ENCODE measurements at regions not wholly inside any gene's neighbourhood (a gene's known extent, or its start where the extent isn't known, plus 50 kb on each side); places are given as distances from the start of the nearest gene placed in this dataset.

DNA sequence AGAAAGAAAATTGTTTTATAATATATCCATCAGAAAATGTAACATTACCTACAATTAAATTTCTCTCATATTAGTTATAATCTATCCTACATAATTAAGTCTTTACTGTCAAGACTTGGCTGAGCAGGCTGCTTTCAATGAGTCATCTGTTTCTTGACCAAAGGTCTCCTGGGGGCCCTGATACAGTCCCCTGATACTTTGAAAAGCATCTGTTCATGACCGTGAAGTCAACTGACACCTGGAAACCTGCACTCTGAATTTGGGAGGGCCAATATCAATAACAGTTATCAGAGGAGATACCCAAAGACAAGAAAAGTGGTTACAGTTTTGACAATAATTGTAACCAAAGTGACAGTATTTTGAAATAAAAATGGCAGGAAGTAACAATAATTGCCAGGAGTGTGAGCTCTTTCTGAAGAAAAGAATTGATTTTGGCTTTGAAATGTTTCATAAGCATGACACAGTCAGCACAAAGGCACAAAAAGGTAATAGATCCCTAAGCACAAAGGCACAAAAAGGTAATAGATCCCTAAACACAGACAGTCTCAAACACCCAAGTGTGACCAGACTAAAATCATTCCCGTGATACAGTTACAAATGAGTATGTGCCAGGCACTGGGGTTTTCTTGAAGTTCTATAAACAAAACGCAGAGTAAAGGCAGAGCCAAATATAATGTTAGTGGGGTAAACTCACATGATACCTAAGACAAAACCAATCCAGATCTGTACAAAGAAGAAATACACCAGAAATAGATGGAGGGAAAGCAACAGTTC, 260.7 kb downstream of the PLOD2 start:
- TF ChIP-seq, protein P1, sequence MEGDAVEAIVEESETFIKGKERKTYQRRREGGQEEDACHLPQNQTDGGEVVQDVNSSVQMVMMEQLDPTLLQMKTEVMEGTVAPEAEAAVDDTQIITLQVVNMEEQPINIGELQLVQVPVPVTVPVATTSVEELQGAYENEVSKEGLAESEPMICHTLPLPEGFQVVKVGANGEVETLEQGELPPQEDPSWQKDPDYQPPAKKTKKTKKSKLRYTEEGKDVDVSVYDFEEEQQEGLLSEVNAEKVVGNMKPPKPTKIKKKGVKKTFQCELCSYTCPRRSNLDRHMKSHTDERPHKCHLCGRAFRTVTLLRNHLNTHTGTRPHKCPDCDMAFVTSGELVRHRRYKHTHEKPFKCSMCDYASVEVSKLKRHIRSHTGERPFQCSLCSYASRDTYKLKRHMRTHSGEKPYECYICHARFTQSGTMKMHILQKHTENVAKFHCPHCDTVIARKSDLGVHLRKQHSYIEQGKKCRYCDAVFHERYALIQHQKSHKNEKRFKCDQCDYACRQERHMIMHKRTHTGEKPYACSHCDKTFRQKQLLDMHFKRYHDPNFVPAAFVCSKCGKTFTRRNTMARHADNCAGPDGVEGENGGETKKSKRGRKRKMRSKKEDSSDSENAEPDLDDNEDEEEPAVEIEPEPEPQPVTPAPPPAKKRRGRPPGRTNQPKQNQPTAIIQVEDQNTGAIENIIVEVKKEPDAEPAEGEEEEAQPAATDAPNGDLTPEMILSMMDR (IDR thresholded peaks at IDR 0.05; ENCODE audit: unreplicated experiment): no peak
- intact Hi-C loops (cut with micrococcal nuclease): no loop called here
- no peak for DNase-seq (ENCODE audit: unreplicated experiment)
- no peak overlapping the region for H3K27ac Mint-ChIP-seq (ENCODE audit: low read depth, unreplicated experiment)
- ChIA-PET POLR2A (no interaction called here), CTCF (no interaction called here)
- no peak overlapping the region for H3K4me3 Mint-ChIP-seq (ENCODE audit: unreplicated experiment)
- no peaks in the 10 kb centered on the region for H3K36me3 Mint-ChIP-seq (ENCODE audit: insufficient read depth, unreplicated experiment)
- H3K4me1 Mint-ChIP-seq (ENCODE audit: insufficient read depth, unreplicated experiment): no peaks in the 10 kb centered on the region
- H3K9me3 Mint-ChIP-seq (ENCODE audit: unreplicated experiment): no peaks in the 10 kb centered on the region
- H3K27me3 Mint-ChIP-seq (ENCODE audit: insufficient read depth, unreplicated experiment): peaks cover 14% of the 10 kb centered on the region
- no TSS peak for BruUV-seq (replicated peaks)

DNA sequence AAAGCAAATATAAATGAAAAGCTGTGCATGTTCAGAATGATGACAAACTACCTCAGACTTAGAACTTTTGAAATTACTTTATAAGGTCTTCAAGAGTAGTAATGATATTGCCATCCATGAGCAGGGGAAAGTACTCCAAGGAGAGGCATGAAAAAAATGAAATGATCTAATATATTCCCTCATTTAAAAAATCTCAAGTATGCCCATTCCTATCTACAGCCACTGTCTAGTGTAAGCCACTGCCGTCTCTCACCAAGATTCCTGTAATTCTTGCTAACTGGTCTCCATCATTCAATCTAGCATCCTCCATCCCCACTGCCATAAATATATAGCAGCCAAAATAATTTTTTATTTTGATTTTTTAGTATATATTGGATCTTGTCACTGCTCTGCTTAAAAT, 258.8 kb downstream of the PLOD2 start:
- H3K9me3 Mint-ChIP-seq (ENCODE audit: unreplicated experiment): no peaks in the 10 kb centered on the region
- TF ChIP-seq, protein P1 (IDR thresholded peaks at IDR 0.05; ENCODE audit: unreplicated experiment): no peak
- no peak for DNase-seq (ENCODE audit: unreplicated experiment)
- no peaks in the 10 kb centered on the region for H3K4me1 Mint-ChIP-seq (ENCODE audit: insufficient read depth, unreplicated experiment)
- no peak overlapping the region for H3K27ac Mint-ChIP-seq (ENCODE audit: low read depth, unreplicated experiment)
- POLR2A ChIA-PET: no interaction called here
- CTCF ChIA-PET: no interaction called here
- no peak overlapping the region for H3K4me3 Mint-ChIP-seq (ENCODE audit: unreplicated experiment)
- H3K27me3 Mint-ChIP-seq (ENCODE audit: insufficient read depth, unreplicated experiment): peaks cover under 1% of the 10 kb centered on the region
- intact Hi-C loops (cut with micrococcal nuclease): no loop called here
- no peaks in the 10 kb centered on the region for H3K36me3 Mint-ChIP-seq (ENCODE audit: insufficient read depth, unreplicated experiment)
- BruUV-seq (replicated peaks): no TSS peak

DNA sequence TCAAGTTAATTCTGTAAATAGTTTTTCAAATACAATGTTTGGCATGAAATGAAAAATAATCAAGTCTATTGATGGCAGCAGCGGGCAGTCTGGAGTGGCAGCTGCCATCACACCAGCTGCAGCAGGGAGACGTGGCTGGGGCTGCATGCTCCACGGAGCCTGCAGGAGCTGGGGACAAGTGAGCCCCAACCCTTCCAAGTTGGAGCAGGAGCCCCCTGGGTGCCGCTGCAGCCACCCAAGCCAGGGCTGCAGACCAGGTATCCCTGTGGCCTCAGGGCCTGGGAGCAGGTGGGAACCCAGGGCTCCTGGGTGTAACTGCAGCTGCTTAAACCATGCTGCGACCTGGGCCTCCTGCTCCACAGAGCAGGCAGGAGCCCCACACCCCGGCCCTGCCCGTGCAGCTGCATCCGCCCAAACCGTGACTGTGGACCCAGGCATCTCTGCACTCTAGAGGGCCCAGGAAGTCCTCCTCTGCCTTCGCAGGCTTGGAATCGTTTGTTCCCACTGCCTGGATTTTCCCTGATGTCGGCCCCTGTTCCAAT, 257.4 kb downstream of the PLOD2 start:
- ChIA-PET CTCF (no interaction called here), POLR2A (no interaction called here)
- no peaks in the 10 kb centered on the region for H3K27me3 Mint-ChIP-seq (ENCODE audit: insufficient read depth, unreplicated experiment)
- no peak for DNase-seq (ENCODE audit: unreplicated experiment)
- H3K36me3 Mint-ChIP-seq (ENCODE audit: insufficient read depth, unreplicated experiment): no peaks in the 10 kb centered on the region
- intact Hi-C loops (cut with micrococcal nuclease): no loop called here
- no peaks in the 10 kb centered on the region for H3K4me1 Mint-ChIP-seq (ENCODE audit: insufficient read depth, unreplicated experiment)
- H3K9me3 Mint-ChIP-seq (ENCODE audit: unreplicated experiment): no peaks in the 10 kb centered on the region
- no peak overlapping the region for H3K27ac Mint-ChIP-seq (ENCODE audit: low read depth, unreplicated experiment)
- no TSS peak for BruUV-seq (replicated peaks)
- H3K4me3 Mint-ChIP-seq (ENCODE audit: unreplicated experiment): no peak overlapping the region
- TF ChIP-seq, protein P1 (IDR thresholded peaks at IDR 0.05; ENCODE audit: unreplicated experiment): no peak

DNA sequence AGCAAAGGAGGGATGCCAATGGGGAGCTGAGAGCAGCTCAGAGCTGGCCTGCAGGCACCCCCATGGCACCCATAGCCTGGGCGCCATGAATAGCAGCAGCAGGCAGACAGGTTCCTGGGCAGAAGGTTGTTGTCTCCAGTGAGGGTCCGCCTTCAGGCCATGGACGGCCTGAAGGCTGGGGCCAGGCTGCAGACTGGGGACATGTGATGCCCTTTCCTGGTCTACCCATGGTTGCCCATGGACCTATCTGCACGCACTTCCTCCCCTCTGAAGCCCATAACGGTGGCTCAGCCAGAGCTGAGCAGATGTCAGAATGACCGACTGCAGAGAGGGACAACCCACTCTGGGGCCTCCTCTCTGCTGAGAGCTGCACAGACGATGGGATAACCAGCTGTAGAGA, 256.8 kb downstream of the PLOD2 start:
- Mint-ChIP-seq H3K27me3 (ENCODE audit: insufficient read depth, unreplicated experiment) (no peaks in the 10 kb centered on the region), H3K36me3 (ENCODE audit: insufficient read depth, unreplicated experiment) (no peaks in the 10 kb centered on the region), H3K9me3 (ENCODE audit: unreplicated experiment) (no peaks in the 10 kb centered on the region), H3K4me1 (ENCODE audit: insufficient read depth, unreplicated experiment) (no peaks in the 10 kb centered on the region), H3K4me3 (ENCODE audit: unreplicated experiment) (no peak overlapping the region), H3K27ac (ENCODE audit: low read depth, unreplicated experiment) (no peak overlapping the region)
- DNase-seq (ENCODE audit: unreplicated experiment): no peak
- BruUV-seq (replicated peaks): no TSS peak
- CTCF ChIA-PET: no interaction called here
- POLR2A ChIA-PET: no interaction called here
- TF ChIP-seq, protein P1 (IDR thresholded peaks at IDR 0.05; ENCODE audit: unreplicated experiment): no peak
- intact Hi-C loops (cut with micrococcal nuclease): no loop called here
